DND-41 (cell line): ENCODE measurements at regions not wholly inside any gene's neighbourhood (a gene's known extent, or its start where the extent isn't known, plus 50 kb on each side); places are given as distances from the start of the nearest gene placed in this dataset.
"Not testable (repeated sequence)": the region's sequence is repeated elsewhere in the genome, so short reads cannot be mapped to it uniquely, and the experiment has no call there.

Source experiments
- ATAC-seq: fragments of 200-7000 bp; cut with Tn5 transposase; 3 replicates; pipeline ENCODE4 v1.9.1; 2021; ENCODE audit warnings: low read depth; ENCODE audit not compliant: insufficient read depth
- DNase-seq: peaks from one replicate; pipeline ENCODE4 v3.0.0-alpha.2; 2020
- H2AFZ ChIP-seq: 2 replicates; pipeline ENCODE4 v1.6.0; 2012; ENCODE audit warnings: low read depth, low read length
- H3K27ac ChIP-seq: 2 replicates; pipeline ENCODE4 v1.5.1; 2012; ENCODE audit warnings: low read length, inconsistent platforms
- H3K27me3 ChIP-seq: fragments of 200-600 bp; sonication (generic); 2 replicates; pipeline ENCODE4 v1.6.0; 2012; ENCODE audit warnings: low read length, mild to moderate bottlenecking, inconsistent platforms; ENCODE audit not compliant: insufficient read depth, poor library complexity
- H3K36me3 ChIP-seq: 2 replicates; pipeline ENCODE4 v1.5.1; 2012; ENCODE audit warnings: low read length, inconsistent platforms; ENCODE audit not compliant: insufficient read depth
- H3K4me1 ChIP-seq: 2 replicates; pipeline ENCODE4 v1.5.1; 2012; ENCODE audit warnings: mild to moderate bottlenecking, low read length; ENCODE audit not compliant: insufficient read depth
- H3K4me2 ChIP-seq: 2 replicates; pipeline ENCODE4 v1.6.0; 2012; ENCODE audit warnings: mild to moderate bottlenecking, moderate library complexity, low read length, inconsistent platforms; ENCODE audit not compliant: insufficient read depth
- H3K4me3 ChIP-seq, 2 experiments: fragments of 200-600 bp in 1 of 2; shearing (Covaris generic) in 1 of 2; 2 replicates each; pipeline ENCODE4 v1.5.1; 2012 to 2016; ENCODE audit warnings: inconsistent platforms in 2 of 2, low read length in 2 of 2, mild to moderate bottlenecking in 2 of 2, low read depth in 1 of 2, moderate library complexity in 1 of 2
- H3K79me2 ChIP-seq: 2 replicates; pipeline ENCODE4 v1.6.0; 2012; ENCODE audit warnings: low read length, inconsistent platforms; ENCODE audit not compliant: insufficient read depth
- H3K9ac ChIP-seq: 2 replicates; pipeline ENCODE4 v1.6.0; 2012; ENCODE audit warnings: low read depth, mild to moderate bottlenecking, inconsistent platforms, low read length, moderate library complexity
- H3K9me3 ChIP-seq: 2 replicates; pipeline ENCODE4 v1.5.1; 2012; ENCODE audit warnings: low read length, moderate library complexity, mild to moderate bottlenecking, inconsistent platforms; ENCODE audit not compliant: insufficient read depth, severe bottlenecking
- H4K20me1 ChIP-seq: 2 replicates; pipeline ENCODE4 v1.6.0; 2012; ENCODE audit warnings: low read length; ENCODE audit not compliant: insufficient read depth
- EZH2 ChIP-seq: IDR thresholded peaks from 3 replicates; pipeline ENCODE4 v1.6.1; 2012; ENCODE audit warnings: borderline replicate concordance, low read depth, mild to moderate bottlenecking, moderate library complexity, low read length, inconsistent platforms; ENCODE audit not compliant: severe bottlenecking
- TF ChIP-seq, protein P1 (sequence below): IDR thresholded peaks from 2 replicates; pipeline ENCODE4 v1.5.1; 2012; ENCODE audit warnings: borderline replicate concordance, low read length, moderate library complexity, mild to moderate bottlenecking; ENCODE audit not compliant: poor library complexity, severe bottlenecking; ENCODE audit errors: extremely low read depth

DNA sequence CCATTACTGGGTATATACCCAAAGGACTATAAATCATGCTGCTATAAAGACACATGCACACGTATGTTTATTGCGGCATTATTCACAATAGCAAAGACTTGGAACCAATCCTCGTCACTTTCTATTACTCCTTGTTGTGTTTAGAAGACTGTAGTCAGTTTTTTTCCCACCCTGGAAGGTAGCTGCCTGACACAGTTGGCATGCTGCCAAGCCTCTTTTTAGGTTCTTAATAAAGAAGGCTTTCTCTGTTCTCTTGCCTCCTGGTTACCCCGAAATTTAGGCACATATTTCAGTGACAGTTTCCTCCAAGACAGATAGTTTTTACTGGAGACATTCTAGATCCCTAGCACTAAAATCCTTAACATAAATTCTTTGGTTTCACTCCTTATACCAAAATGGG lies 205.4 kb upstream of the PCSK5 start:
- Histone ChIP-seq H3K27me3 (no peaks in the 10 kb centered on the region), H3K79me2 (no peaks in the 10 kb centered on the region), H3K4me3 (no peak overlapping the region), H2AFZ (no peak overlapping the region), H3K4me2 (no peak overlapping the region), H3K36me3 (no peaks in the 10 kb centered on the region), H3K9me3 (no peaks in the 10 kb centered on the region), H3K4me1 (no peaks in the 10 kb centered on the region), H3K9ac (no peak overlapping the region), H3K27ac (no peak overlapping the region), H4K20me1 (no peaks in the 10 kb centered on the region)
- TF ChIP-seq, protein P1, sequence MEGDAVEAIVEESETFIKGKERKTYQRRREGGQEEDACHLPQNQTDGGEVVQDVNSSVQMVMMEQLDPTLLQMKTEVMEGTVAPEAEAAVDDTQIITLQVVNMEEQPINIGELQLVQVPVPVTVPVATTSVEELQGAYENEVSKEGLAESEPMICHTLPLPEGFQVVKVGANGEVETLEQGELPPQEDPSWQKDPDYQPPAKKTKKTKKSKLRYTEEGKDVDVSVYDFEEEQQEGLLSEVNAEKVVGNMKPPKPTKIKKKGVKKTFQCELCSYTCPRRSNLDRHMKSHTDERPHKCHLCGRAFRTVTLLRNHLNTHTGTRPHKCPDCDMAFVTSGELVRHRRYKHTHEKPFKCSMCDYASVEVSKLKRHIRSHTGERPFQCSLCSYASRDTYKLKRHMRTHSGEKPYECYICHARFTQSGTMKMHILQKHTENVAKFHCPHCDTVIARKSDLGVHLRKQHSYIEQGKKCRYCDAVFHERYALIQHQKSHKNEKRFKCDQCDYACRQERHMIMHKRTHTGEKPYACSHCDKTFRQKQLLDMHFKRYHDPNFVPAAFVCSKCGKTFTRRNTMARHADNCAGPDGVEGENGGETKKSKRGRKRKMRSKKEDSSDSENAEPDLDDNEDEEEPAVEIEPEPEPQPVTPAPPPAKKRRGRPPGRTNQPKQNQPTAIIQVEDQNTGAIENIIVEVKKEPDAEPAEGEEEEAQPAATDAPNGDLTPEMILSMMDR, result no peak
- no peak for TF ChIP-seq EZH2
- DNase-seq (no peak), ATAC-seq (no peak)

DNA sequence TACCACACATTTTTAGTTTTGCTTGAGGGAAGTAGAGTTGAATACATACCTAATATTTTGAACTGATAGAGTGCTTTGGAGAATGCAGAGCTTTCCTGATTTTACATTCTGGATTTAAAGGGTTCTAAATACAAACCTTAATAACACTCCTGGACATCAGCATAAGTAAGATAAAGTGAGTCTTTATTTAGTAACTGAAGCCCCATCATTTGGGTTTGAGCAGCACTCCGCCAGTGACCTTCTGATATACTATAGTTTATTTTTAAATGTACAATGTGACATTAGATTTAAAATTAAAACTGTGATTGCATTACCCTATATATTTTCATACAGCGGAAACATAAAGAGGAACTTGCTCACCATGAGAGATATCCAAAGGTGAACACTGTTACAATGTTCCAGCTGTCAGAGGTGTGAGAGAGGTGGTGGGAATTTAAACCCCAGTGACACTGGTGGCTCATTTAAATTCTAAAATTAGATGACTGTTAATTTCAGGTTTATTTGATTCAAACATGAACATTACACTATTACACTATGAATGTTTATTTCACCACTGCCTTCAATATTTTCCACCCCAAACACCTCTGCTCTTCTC lies 203.0 kb upstream of the PCSK5 start:
- H3K4me3 ChIP-seq, result no peak overlapping the region

DNA sequence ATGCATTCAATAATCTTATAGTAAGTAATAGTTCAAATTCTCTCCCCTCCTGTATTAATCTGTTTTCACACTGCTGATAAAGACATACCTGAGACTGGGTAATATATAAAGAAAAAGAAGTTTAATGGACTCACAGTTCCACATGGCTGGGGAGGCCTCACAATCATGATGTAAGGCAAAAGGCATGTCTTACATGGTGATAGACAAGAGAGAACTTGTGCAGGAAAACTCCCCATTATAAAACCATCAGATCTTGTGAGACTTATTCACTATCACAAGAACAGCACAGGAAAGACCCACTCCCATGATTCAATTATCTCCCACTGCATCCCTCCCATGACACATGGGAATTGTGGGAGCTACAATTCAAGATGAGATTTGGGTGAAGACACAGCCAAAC lies 199.9 kb upstream of the PCSK5 start:
- not testable (repeated sequence) for H3K27me3 ChIP-seq, H3K4me2 ChIP-seq, H3K9ac ChIP-seq, H2AFZ ChIP-seq, ATAC-seq, H3K36me3 ChIP-seq, H3K79me2 ChIP-seq, H3K4me3 ChIP-seq, H3K4me1 ChIP-seq, DNase-seq, H4K20me1 ChIP-seq, H3K9me3 ChIP-seq, H3K27ac ChIP-seq

More for the DNA sequence above, 203.0 kb upstream of the PCSK5 start:
- H3K9ac ChIP-seq, result no peak overlapping the region
- H3K9me3 ChIP-seq, result no peaks in the 10 kb centered on the region
- ATAC-seq, result no peak
- DNase-seq, result no peak
- H3K79me2 ChIP-seq, result no peaks in the 10 kb centered on the region
- no peaks in the 10 kb centered on the region for H3K27me3 ChIP-seq
- H3K27ac ChIP-seq, result no peak overlapping the region
- no peaks in the 10 kb centered on the region for H3K4me1 ChIP-seq
- no peaks in the 10 kb centered on the region for H3K36me3 ChIP-seq
- no peak for TF ChIP-seq EZH2
- TF ChIP-seq, protein P1, result no peak
- H3K4me2 ChIP-seq, result no peak overlapping the region
- no peaks in the 10 kb centered on the region for H4K20me1 ChIP-seq
- H2AFZ ChIP-seq, result no peak overlapping the region

DNA sequence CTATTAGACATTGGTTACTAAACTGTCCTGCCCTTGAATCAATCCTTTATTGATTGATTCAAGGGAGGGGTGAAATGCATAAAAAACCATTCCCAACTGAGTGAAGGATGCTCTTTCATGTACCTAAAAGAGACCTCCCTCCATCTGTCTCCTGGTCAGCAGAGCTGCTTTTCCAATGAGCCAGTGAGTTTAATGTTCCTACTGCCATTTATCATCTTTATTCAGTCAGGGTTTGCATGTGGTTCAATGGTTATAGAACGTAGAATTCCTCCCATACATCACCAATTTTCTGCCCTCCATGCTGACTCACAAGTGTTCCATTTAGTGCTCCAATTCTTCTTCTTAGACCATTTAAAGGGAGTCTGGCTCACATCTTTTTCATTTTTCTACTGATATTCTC lies 199.1 kb upstream of the PCSK5 start:
- DNase-seq, result no peak
- Histone ChIP-seq H4K20me1 (no peaks in the 10 kb centered on the region), H2AFZ (no peak overlapping the region), H3K4me2 (no peak overlapping the region), H3K27me3 (no peaks in the 10 kb centered on the region), H3K36me3 (no peaks in the 10 kb centered on the region), H3K27ac (no peak overlapping the region), H3K4me3 (no peak overlapping the region), H3K9me3 (no peaks in the 10 kb centered on the region), H3K4me1 (no peaks in the 10 kb centered on the region), H3K9ac (no peak overlapping the region), H3K79me2 (no peaks in the 10 kb centered on the region)
- ATAC-seq, result no peak
- TF ChIP-seq, protein P1, result no peak
- TF ChIP-seq EZH2, result no peak
